ENCODE measurements at regions not wholly inside any gene's neighbourhood (a gene's known extent, or its start where the extent isn't known, plus 50 kb on each side); places are given as distances from the start of the nearest gene placed in this dataset.

GRCh38 chr4:54482529-54483200 is 175.1 kb upstream of the KIT start:
- TF ChIP-seq RARB (CRISPR knock-in tag; IDR thresholded peaks at IDR 0.05): no peak
- no peak for TF ChIP-seq CSRNP3 (CRISPR knock-in tag; IDR thresholded peaks at IDR 0.05)
- no peak for TF ChIP-seq ZFP3 (CRISPR knock-in tag; IDR thresholded peaks at IDR 0.05)
- TF ChIP-seq OSR1 (CRISPR knock-in tag; IDR thresholded peaks at IDR 0.05): no peak
- no peak for TF ChIP-seq ZNF8 (CRISPR knock-in tag; IDR thresholded peaks at IDR 0.05)
- TF ChIP-seq ARNTL (CRISPR knock-in tag; IDR thresholded peaks at IDR 0.05; ENCODE audit: borderline replicate concordance, low read depth): no peak
- no peak for TF ChIP-seq ISL1 (CRISPR knock-in tag; IDR thresholded peaks at IDR 0.05)
- TF ChIP-seq POU6F1 (CRISPR knock-in tag; IDR thresholded peaks at IDR 0.05; ENCODE audit: borderline replicate concordance, low read depth): no peak

Data from SK-N-SH treated with all-trans-retinoic acid at 6 μM for 48 hours (cell line).